HepG2 (cell line): ENCODE measurements at regions not wholly inside any gene's neighbourhood (a gene's known extent, or its start where the extent isn't known, plus 50 kb on each side); places are given as distances from the start of the nearest gene placed in this dataset.

Experiments used
- ATF2 ChIP-seq: sonication (generic); formaldehyde crosslinking; IDR thresholded peaks from 2 replicates; pipeline ENCODE4 v1.4.0; 2020; ENCODE audit warnings: missing genetic modification reagents
- CREB1 ChIP-seq, 2 experiments: fragments of 450-650 bp in 1 of 2; IDR thresholded peaks; 2 replicates each; pipeline ENCODE4 v1.6.1; 2016 to 2017; ENCODE audit warnings: control low read depth in 1 of 2, mild to moderate bottlenecking in 1 of 2, missing compliant biosample characterization in 1 of 2, missing genetic modification characterization in 1 of 2
- CREB3 ChIP-seq: sonication (generic); formaldehyde crosslinking; IDR thresholded peaks from 2 replicates; pipeline ENCODE4 v1.5.0; 2020; ENCODE audit warnings: missing genetic modification reagents
- CTCF ChIP-seq: sonication (generic); formaldehyde crosslinking; IDR thresholded peaks from 2 replicates; pipeline ENCODE4 v1.5.0; 2020; ENCODE audit warnings: mild to moderate bottlenecking, missing genetic modification reagents, moderate library complexity
- KLF12 ChIP-seq: sonication (generic); formaldehyde crosslinking; IDR thresholded peaks from 2 replicates; pipeline ENCODE4 v1.4.0; 2020; ENCODE audit warnings: missing genetic modification reagents, borderline replicate concordance
- MED1 ChIP-seq: sonication (generic); formaldehyde crosslinking; IDR thresholded peaks from 2 replicates; pipeline ENCODE4 v1.4.0; 2020; ENCODE audit warnings: missing genetic modification reagents
- POLR2A ChIP-seq, 2 experiments: IDR thresholded peaks; 2 replicates each; pipeline ENCODE4 v1.6.1; 2011; ENCODE audit warnings: low read depth in 2 of 2, low read length in 2 of 2, mild to moderate bottlenecking in 1 of 2, moderate library complexity in 1 of 2; ENCODE audit not compliant: insufficient read depth in 1 of 2
- PTBP1 ChIP-seq: fragments of 200-400 bp; formaldehyde crosslinking; IDR thresholded peaks from 2 replicates; pipeline ENCODE4 v1.6.1; 2018; ENCODE audit warnings: low read length, low read depth; ENCODE audit not compliant: poor library complexity, severe bottlenecking
- RFX3 ChIP-seq: IDR thresholded peaks from 2 replicates; pipeline ENCODE4 v1.6.1; 2016; ENCODE audit warnings: missing biosample characterization, missing genetic modification reagents
- TF ChIP-seq, protein P1 (sequence below): sonication (generic); formaldehyde crosslinking; IDR thresholded peaks from 2 replicates; pipeline ENCODE4 v1.4.0; 2020; ENCODE audit warnings: missing genetic modification reagents, mild to moderate bottlenecking, borderline replicate concordance

DNA sequence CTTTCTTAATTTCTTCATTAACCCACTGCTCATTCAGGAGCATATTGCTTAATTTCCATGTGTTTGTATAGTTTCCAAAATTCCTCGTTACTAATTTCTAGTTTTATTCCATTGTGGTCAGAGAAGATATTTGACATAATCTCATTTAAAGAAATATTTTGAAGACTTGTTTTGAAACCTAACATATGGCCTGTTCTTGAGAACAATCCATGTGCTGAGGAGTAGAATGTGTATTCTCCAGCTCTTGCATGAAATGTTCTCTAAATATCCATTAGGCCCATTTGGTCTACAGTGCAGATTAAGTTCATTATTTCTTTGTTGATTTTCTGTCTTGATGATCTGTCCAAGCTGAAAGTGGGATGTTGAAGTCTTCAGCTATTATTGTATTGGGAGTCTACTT lies 251.7 kb downstream of the ALDH8A1 start:
- no peak for TF ChIP-seq KLF12
- TF ChIP-seq CTCF (CRISPR knock-in tag): no peak
- TF ChIP-seq CREB1 (IDR thresholded peaks at IDR 0.05): no peak
- TF ChIP-seq CREB1 (CRISPR knock-in tag; IDR thresholded peaks at IDR 0.05): no peak
- TF ChIP-seq MED1 (CRISPR knock-in tag): no peak
- no peak for TF ChIP-seq CREB3 (CRISPR knock-in tag)
- no peak for TF ChIP-seq ATF2 (CRISPR knock-in tag)
- no peak for TF ChIP-seq PTBP1
- TF ChIP-seq, protein P1, sequence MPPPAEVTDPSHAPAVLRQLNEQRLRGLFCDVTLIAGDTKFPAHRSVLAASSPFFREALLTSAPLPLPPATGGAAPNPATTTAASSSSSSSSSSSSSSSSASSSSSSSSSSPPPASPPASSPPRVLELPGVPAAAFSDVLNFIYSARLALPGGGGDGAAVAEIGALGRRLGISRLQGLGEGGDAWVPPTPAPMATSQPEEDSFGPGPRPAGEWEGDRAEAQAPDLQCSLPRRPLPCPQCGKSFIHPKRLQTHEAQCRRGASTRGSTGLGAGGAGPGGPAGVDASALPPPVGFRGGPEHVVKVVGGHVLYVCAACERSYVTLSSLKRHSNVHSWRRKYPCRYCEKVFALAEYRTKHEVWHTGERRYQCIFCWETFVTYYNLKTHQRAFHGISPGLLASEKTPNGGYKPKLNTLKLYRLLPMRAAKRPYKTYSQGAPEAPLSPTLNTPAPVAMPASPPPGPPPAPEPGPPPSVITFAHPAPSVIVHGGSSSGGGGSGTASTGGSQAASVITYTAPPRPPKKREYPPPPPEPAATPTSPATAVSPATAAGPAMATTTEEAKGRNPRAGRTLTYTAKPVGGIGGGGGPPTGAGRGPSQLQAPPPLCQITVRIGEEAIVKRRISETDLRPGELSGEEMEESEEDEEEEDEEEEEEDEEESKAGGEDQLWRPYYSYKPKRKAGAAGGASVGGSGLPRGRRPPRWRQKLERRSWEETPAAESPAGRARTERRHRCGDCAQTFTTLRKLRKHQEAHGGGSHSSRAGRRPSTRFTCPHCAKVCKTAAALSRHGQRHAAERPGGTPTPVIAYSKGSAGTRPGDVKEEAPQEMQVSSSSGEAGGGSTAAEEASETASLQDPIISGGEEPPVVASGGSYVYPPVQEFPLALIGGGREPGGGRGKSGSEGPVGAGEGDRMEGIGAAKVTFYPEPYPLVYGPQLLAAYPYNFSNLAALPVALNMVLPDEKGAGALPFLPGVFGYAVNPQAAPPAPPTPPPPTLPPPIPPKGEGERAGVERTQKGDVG (CRISPR knock-in tag): no peak
- TF ChIP-seq RFX3 (CRISPR knock-in tag): no peak
- no peak for TF ChIP-seq POLR2A (IDR thresholded peaks at IDR 0.05; ENCODE audit: insufficient read depth in 1 of 2, low read depth in 2 of 2, low read length in 2 of 2)
